Panc1 (cell line): ENCODE measurements at regions not wholly inside any gene's neighbourhood (a gene's known extent, or its start where the extent isn't known, plus 50 kb on each side); places are given as distances from the start of the nearest gene placed in this dataset.
"Not testable (repeated sequence)": the region's sequence is repeated elsewhere in the genome, so short reads cannot be mapped to it uniquely, and the experiment has no call there.

ENCODE experiments used
- SIN3A ChIP-seq: IDR thresholded peaks from 2 replicates; pipeline ENCODE4 v1.6.1; 2012; ENCODE audit warnings: low read depth, mild to moderate bottlenecking, low read length, moderate library complexity, borderline replicate concordance; ENCODE audit not compliant: insufficient read depth
- TF ChIP-seq, protein P1 (sequence below): fragments of 450-650 bp; IDR thresholded peaks from 2 replicates; pipeline ENCODE4 v1.5.1; 2017; ENCODE audit warnings: mild to moderate bottlenecking

DNA sequence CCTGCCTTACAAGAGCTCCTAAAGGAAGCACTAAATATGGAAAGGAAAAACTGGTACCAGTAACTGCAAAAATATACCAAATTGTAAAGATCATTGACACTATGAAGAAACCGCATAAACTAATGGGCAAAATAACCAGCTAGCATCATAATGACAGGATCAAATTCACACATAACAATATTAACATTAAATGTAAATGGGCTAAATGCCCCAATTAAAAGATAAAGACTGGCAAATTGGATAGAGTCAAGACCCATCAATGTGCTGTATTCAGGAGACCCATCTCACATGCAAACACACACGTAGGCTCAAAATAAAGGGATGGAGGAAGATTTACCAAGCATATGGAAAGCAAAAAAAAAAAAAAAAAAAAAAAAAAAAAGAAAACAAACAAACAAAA, 73.0 kb downstream of the CARTPT start:
- not testable (repeated sequence) for TF ChIP-seq SIN3A
- TF ChIP-seq, protein P1, sequence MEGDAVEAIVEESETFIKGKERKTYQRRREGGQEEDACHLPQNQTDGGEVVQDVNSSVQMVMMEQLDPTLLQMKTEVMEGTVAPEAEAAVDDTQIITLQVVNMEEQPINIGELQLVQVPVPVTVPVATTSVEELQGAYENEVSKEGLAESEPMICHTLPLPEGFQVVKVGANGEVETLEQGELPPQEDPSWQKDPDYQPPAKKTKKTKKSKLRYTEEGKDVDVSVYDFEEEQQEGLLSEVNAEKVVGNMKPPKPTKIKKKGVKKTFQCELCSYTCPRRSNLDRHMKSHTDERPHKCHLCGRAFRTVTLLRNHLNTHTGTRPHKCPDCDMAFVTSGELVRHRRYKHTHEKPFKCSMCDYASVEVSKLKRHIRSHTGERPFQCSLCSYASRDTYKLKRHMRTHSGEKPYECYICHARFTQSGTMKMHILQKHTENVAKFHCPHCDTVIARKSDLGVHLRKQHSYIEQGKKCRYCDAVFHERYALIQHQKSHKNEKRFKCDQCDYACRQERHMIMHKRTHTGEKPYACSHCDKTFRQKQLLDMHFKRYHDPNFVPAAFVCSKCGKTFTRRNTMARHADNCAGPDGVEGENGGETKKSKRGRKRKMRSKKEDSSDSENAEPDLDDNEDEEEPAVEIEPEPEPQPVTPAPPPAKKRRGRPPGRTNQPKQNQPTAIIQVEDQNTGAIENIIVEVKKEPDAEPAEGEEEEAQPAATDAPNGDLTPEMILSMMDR = not testable (repeated sequence)
